IPS-NIHi7 (cell line): ENCODE measurements at regions not wholly inside any gene's neighbourhood (a gene's known extent, or its start where the extent isn't known, plus 50 kb on each side); places are given as distances from the start of the nearest gene placed in this dataset.
A peak's percentile ranks its signal among the peaks of the same experiment; 100 is the strongest.
"Not testable (repeated sequence)": the region's sequence is repeated elsewhere in the genome, so short reads cannot be mapped to it uniquely, and the experiment has no call there.

Source experiments
- DNase-seq: peaks from one replicate; pipeline ENCODE4 v3.0.0; 2012; ENCODE audit warnings: mixed read lengths; ENCODE audit errors: extremely low spot score

DNA sequence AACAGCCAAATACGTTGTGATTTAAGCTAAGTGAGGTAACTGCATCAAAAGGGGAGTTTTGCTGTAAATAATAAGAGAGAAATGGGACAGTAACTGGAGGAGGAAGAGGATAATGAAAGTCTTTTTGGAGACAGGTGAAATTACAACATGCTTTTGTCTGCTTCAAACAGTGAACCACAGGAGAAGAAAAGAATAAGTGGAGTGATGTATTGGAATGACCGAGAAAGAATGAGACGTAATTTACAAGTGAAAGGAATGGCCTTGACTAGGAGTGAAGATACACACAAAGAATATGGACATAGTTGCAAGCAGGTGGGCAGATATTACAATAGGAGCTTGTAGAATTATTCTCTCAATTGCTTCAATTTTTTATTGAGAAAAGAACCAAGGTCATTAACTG lies 550.8 kb downstream of the DIPK2A start:
- DNase-seq = no peak

DNA sequence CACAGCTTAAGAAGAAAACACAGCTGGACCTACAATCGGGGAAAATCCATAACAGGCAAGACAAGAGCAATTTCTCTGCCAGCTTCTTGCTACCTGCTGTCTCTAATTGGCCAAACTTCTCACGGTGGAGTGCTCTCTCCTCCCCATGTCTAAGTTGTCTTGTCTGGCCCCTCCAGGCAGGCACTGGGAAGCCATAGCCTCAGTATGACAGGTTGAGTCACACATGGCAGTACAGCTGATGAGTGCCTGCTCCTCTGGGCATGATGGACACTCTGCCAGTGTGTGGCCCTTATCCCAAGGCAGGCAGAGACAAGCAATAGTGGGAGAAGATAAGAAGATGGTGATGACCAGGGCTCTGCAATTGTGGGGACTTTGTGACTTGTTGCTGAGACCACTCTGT lies 551.8 kb downstream of the DIPK2A start:
- DNase-seq = no peak

DNA sequence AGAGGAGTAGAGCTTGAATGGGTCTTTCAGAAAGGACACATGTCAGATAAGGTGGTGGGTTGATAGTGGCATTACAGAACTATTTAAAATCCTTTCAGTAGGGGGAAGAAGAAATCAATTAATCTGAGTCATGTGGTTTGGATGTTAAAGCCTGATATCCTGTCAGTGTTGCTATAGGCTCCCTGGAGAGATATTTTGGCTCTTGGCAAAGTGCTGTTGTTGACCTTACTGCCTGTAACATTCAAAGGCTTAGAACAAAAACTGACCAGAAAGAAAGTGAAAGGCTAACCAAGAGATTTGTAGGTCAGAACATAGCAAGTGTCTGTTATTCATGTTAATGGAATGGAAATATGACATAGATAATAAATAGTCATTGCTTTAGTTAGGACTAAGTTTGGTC lies 552.9 kb downstream of the DIPK2A start:
- DNase-seq = no peak

GRCh38 chr3:144529566-144529965 lies 557.9 kb downstream of the DIPK2A start:
- DNase-seq = no peak

GRCh38 chr3:144544871-144545270 lies 573.2 kb downstream of the DIPK2A start:
- DNase-seq = no peak

DNA sequence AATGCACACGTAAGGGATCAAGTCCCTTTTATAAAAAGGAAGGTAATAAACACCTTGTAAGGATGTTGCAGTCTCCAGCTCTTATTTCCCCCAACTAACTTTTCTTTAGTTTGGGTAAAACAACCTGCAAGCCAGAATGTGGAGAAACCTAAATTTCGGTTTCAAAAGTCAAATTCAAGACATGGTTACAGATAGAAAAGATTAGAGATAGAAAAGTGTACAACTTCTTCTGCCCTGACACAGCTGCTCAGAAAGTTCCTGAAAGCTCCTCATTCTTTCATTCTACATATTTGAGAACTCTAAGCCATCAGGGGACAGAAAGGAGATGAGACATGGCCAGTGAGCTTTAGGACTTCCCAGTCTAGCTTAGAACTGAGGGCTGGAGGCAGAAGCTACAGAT lies 574.9 kb downstream of the DIPK2A start:
- DNase-seq = no peak

GRCh38 chr3:144548346-144548745 lies 576.7 kb downstream of the DIPK2A start:
- no peak for DNase-seq

- DNase-seq = peak; percentile 49
Observed at GRCh38 chr3:144549166-144549565, 577.5 kb downstream of the DIPK2A start.

- DNase-seq = no peak
Observed at GRCh38 chr3:144552346-144553057, 580.9 kb downstream of the DIPK2A start.

- DNase-seq = no peak
Observed at GRCh38 chr3:144553301-144553700, 581.7 kb downstream of the DIPK2A start.

GRCh38 chr3:144554889-144555288 lies 583.3 kb downstream of the DIPK2A start:
- no peak for DNase-seq

GRCh38 chr3:144556392-144556791 lies 584.8 kb downstream of the DIPK2A start:
- no peak for DNase-seq

DNA sequence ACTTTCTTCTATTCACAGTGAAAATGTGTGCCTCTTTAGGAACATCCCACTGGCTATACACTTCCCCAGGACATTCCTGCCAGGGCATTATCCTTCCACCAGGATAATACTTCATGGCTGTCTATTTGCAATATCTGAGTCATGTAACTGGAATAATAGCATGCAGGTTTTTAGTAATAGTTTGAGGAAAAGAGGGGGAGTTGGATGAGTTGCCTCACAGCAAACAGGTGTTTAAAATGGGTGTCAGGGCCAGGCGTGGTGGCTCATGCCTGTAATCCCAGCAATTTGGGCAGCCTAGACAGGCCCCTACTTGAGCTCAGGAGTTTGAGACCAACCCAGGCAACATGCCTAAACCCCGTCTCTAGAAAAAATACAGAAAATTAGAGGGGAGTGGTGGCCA lies 585.9 kb downstream of the DIPK2A start:
- no peak for DNase-seq

DNA sequence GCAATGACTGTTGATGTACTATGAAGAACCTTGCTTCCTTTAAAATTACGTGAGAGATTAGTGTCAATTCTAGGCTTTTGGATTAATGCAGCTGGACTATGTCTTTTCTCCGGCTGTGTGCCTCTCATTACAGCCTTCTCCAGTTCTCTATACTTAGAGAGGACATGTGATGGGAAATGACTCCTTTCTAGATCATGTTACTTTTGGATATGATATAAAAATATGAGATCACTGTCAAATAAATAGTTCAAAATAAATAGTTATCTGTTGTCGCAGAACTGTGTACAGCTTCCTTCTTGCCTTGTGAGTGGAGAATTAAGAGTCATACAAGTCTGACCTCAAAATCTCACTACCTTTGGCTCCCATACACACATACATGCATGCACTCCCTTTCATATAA lies 592.4 kb downstream of the DIPK2A start:
- no peak for DNase-seq

GRCh38 chr3:144566320-144566719 lies 594.7 kb downstream of the DIPK2A start:
- no peak for DNase-seq

- DNase-seq = no peak
Observed at GRCh38 chr3:144569651-144570050, 598.0 kb downstream of the DIPK2A start.

GRCh38 chr3:144583871-144584270 lies 612.2 kb downstream of the DIPK2A start:
- DNase-seq = no peak

- DNase-seq = peak; percentile 15
Observed at GRCh38 chr3:144585408-144585807, 613.8 kb downstream of the DIPK2A start.

DNA sequence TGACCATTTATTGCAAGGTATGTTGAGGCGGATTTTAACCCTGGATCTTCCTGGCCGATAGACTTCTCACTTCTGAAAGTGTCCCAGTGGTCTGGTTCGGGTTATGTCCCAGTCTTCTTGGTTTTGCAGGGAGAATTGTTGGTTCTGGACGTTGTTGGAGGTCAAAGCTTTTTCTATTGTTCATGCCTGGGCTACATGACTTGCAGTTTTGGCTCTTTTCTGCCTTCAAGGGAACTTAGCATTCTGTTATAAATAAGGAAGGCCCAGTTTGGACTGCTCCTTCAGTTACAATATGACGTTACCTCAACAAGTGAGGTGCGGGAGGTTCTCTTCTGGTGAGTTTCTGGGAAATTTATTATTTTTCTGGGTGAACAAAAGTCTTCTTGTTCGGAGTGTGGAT lies 614.3 kb downstream of the DIPK2A start:
- DNase-seq = no peak

DNA sequence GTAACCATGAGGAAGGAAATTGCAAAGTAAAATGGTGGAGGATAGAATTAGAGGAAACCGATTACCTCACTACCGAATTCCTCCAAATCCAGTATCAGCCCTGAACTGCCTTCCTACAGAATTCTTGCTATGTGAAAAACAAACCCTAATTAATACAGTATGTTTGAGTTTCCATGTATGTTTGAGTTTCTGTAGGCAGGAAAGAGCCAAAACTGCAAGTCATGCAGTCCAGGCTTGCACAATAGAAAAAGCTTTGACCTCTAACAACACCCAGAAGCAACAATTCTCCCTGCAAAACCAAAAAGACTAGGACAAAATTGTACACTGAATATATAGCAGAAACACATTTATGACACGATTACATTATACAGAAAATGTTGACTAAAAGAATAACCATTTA lies 614.8 kb downstream of the DIPK2A start:
- no peak for DNase-seq

GRCh38 chr3:144590854-144591253 lies 619.2 kb downstream of the DIPK2A start:
- no peak for DNase-seq

DNA sequence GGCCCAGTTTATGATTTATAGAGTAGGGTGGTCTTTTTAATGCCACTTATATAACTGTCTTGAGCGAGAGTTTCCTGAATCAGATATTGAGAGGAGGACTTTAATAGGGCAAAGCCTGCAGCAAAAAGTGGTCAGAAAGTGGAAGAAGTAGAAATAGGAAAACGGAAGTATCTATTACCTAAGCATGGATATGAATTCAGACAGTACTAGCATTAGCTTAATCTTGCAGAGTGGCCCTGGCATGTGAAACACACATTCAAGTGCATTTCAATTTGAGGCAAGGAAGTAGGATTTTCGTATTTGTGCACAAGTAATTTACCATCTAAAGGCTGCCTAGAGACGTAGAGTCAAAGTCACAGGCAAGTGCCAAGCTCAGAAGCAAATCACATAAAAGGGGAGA lies 622.3 kb downstream of the DIPK2A start:
- DNase-seq = no peak

DNA sequence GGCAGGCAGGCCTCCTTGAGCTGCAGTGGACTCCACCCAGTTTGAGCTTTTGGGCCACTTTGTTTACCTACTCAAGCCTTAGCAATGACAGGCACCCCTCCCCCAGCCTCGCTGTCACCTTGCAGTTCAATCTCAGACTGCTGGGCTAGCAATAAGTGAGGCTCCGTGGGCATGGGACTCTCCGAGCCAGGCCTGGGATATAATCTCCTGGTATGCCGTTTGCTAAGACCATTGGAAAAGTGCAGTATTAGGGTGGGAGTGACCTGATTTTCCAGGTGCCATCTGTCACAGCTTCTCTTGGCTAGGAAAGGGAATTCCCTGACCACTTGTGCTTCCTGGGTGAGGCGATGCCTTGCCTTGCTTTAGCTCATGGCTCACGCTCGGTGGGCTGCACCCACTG lies 648.6 kb downstream of the DIPK2A start:
- not testable (repeated sequence) for DNase-seq

- no peak for DNase-seq
Observed at GRCh38 chr3:144622845-144623244, 651.2 kb downstream of the DIPK2A start.
